Loucy (cell line): ENCODE measurements at regions not wholly inside any gene's neighbourhood (a gene's known extent, or its start where the extent isn't known, plus 50 kb on each side); places are given as distances from the start of the nearest gene placed in this dataset.

Source experiments
- CTCF ChIP-seq: fragments of 200-600 bp; sonication (generic); conservative IDR thresholded peaks from 2 replicates; pipeline ENCODE4 v1.5.1; 2014; ENCODE audit warnings: mild to moderate bottlenecking, antibody characterized with exemption, low read length
- EZH2phosphoT487 ChIP-seq: fragments of 200-600 bp; IDR thresholded peaks from 2 replicates; pipeline ENCODE4 v1.6.1; 2018; ENCODE audit warnings: antibody characterized with exemption, mild to moderate bottlenecking, moderate library complexity, borderline replicate concordance

DNA sequence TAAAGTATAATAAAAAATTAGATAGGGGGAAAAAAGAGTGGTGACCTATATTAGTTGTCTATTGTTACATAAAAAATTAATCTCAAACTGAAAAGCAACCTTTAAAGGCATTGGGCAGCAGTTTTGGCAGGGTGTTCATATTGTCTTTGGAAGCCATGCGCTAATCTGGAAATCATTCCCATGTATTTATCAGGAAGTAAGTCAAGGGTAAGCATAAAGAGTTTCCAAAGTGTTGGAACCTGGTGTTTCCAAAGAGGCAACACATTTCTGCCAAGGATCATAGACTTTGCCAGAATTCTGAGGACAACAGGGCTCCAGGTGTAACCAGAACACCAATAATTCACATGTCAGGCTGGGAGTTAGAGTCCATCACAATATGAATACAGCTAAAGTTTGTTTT, 55.7 kb upstream of the EGFR start:
- TF ChIP-seq CTCF (no peak), EZH2phosphoT487 (no peak)
